GM12878 (cell line): ENCODE measurements at regions not wholly inside any gene's neighbourhood (a gene's known extent, or its start where the extent isn't known, plus 50 kb on each side); places are given as distances from the start of the nearest gene placed in this dataset.

Experiments used
- ATAC-seq: fragments of 200-7000 bp; cut with Tn5 transposase; 3 replicates; pipeline ENCODE4 v1.9.1; 2020; ENCODE audit warnings: mild to moderate bottlenecking, moderate library complexity
- BruUV-seq: library from RNA; stranded (reverse); fragments of 400-500 nt; replicated peaks from 2 replicates; lab custom pipeline; 2021; lab: Mats Ljungman, UMichigan
- CTCF ChIA-PET: fragments of 300-600 bp; sonication (Branson Sonifier 250); formaldehyde crosslinking; extraction: SDS; loops from one replicate; lab custom pipeline; 2021; ENCODE audit warnings: inconsistent platforms; lab: Yijun Ruan, JAX
- POLR2A ChIA-PET: fragments of 350-600 bp; formaldehyde crosslinking; extraction: SDS; loops from one replicate; lab custom pipeline; 2021; ENCODE audit warnings: inconsistent platforms; lab: Charles Lee
- RAD21 ChIA-PET: fragments of 300-600 bp; sonication (Branson Sonifier 250); formaldehyde crosslinking; loops from one replicate; lab custom pipeline; 2023; ENCODE audit warnings: antibody characterized with exemption; ENCODE audit not compliant: unreplicated experiment; lab: Charles Lee
- SMC1A ChIA-PET: fragments of 300-600 bp; sonication (Branson Sonifier 250); formaldehyde crosslinking; loops from one replicate; lab custom pipeline; 2023; ENCODE audit not compliant: unreplicated experiment, uncharacterized antibody; lab: Charles Lee
- DNase-seq: peaks from one replicate; pipeline ENCODE4 v3.0.0-alpha.2; 2011; ENCODE audit warnings: low read depth, low spot score
- FAIRE-seq: peaks from 3 replicates; lab custom pipeline; 2011; peaks lifted over from hg19 to GRCh38; lab: Jason Lieb, UNC
- H2AFZ ChIP-seq: 2 replicates; pipeline ENCODE4 v1.6.0; 2011; ENCODE audit warnings: low read depth, low read length, control low read depth; ENCODE audit not compliant: control insufficient read depth
- H3K27ac ChIP-seq: 2 replicates; pipeline ENCODE4 v1.5.1; 2011; ENCODE audit warnings: control low read depth; ENCODE audit not compliant: control insufficient read depth, insufficient read depth
- H3K27me3 ChIP-seq, 2 experiments: replicated peaks in 1 of 2; 2 replicates each; pipeline versions ENCODE4 v1.6.0 to v1.6.1; 2011; ENCODE audit warnings: low read length in 1 of 2; ENCODE audit not compliant: control insufficient read depth in 2 of 2, insufficient read depth in 2 of 2
- H3K36me3 ChIP-seq, 2 experiments: 2 replicates each; pipeline ENCODE4 v1.5.1; 2011; ENCODE audit warnings: low read length in 1 of 2; ENCODE audit not compliant: control insufficient read depth in 2 of 2, insufficient read depth in 2 of 2
- H3K4me1 ChIP-seq: 2 replicates; pipeline ENCODE4 v1.6.1; 2011; ENCODE audit warnings: mild to moderate bottlenecking, low read length, moderate library complexity, mixed read lengths; ENCODE audit not compliant: control insufficient read depth, insufficient read depth
- H3K4me2 ChIP-seq: 2 replicates; pipeline ENCODE4 v1.6.0; 2011; ENCODE audit warnings: control low read depth; ENCODE audit not compliant: control insufficient read depth, insufficient read depth
- H3K4me3 ChIP-seq: fragments of 200-600 bp; sonication (generic); 2 replicates; pipeline ENCODE4 v1.5.1; 2016
- H3K79me2 ChIP-seq: 2 replicates; pipeline ENCODE4 v1.6.0; 2011; ENCODE audit warnings: low read length; ENCODE audit not compliant: control insufficient read depth, insufficient read depth
- H3K9ac ChIP-seq: 2 replicates; pipeline ENCODE4 v1.8.0; 2011; ENCODE audit warnings: low read length, control low read depth, mixed read lengths; ENCODE audit not compliant: control insufficient read depth, insufficient read depth
- H3K9me3 ChIP-seq: replicated peaks from 3 replicates; pipeline ENCODE4 v1.5.1; 2011; ENCODE audit warnings: mild to moderate bottlenecking, low read length; ENCODE audit not compliant: control insufficient read depth, insufficient read depth
- H4K20me1 ChIP-seq: 2 replicates; pipeline ENCODE4 v1.6.0; 2011; ENCODE audit not compliant: control insufficient read depth, insufficient read depth
- CHD2 ChIP-seq: IDR thresholded peaks from 2 replicates; pipeline ENCODE4 v1.6.1; 2011; ENCODE audit warnings: low read depth, low read length, improper control_type of control experiment, borderline replicate concordance
- CREB1 ChIP-seq: IDR thresholded peaks from 2 replicates; pipeline ENCODE4 v1.6.1; 2012; ENCODE audit warnings: low read depth, mild to moderate bottlenecking, inconsistent platforms
- IRF4 ChIP-seq: IDR thresholded peaks from 2 replicates; pipeline ENCODE4 v1.6.1; 2011; ENCODE audit warnings: low read depth, low read length
- KDM1A ChIP-seq: fragments of 200-600 bp; sonication (generic); IDR thresholded peaks from 2 replicates; pipeline ENCODE4 v1.6.1; 2016; ENCODE audit warnings: borderline replicate concordance
- KLF5 ChIP-seq: fragments of 450-650 bp; IDR thresholded peaks from 2 replicates; pipeline ENCODE4 v1.6.1; 2014; ENCODE audit warnings: mild to moderate bottlenecking; ENCODE audit not compliant: partially characterized antibody
- MYB ChIP-seq: fragments of 150-350 bp; IDR thresholded peaks from 2 replicates; pipeline ENCODE4 v1.6.1; 2014; ENCODE audit warnings: mild to moderate bottlenecking, low read depth, low read length, borderline replicate concordance
- NR2C2 ChIP-seq: IDR thresholded peaks from 2 replicates; pipeline ENCODE4 v1.6.1; 2011; ENCODE audit warnings: borderline replicate concordance, low read depth; ENCODE audit not compliant: control insufficient read depth, insufficient read length
- RAD21 ChIP-seq: IDR thresholded peaks from 2 replicates; pipeline ENCODE4 v1.6.1; 2011; ENCODE audit warnings: mild to moderate bottlenecking, low read depth, low read length, moderate library complexity; ENCODE audit not compliant: insufficient read depth
- RAD51 ChIP-seq: fragments of 450-650 bp; IDR thresholded peaks from 2 replicates; pipeline ENCODE4 v1.6.1; 2016; ENCODE audit warnings: moderate library complexity, mild to moderate bottlenecking, inconsistent platforms
- TCF12 ChIP-seq: IDR thresholded peaks from 2 replicates; pipeline ENCODE4 v1.6.1; 2011; ENCODE audit warnings: low read depth, mild to moderate bottlenecking, low read length
- TCF3 ChIP-seq: IDR thresholded peaks from 2 replicates; pipeline ENCODE4 v1.6.1; 2012; ENCODE audit warnings: low read depth, mild to moderate bottlenecking, low read length, borderline replicate concordance; ENCODE audit not compliant: insufficient read depth
- ZNF207 ChIP-seq: fragments of 450-650 bp; IDR thresholded peaks from 2 replicates; pipeline ENCODE4 v1.6.1; 2014; ENCODE audit warnings: antibody characterized with exemption, mild to moderate bottlenecking, borderline replicate concordance
- ZNF217 ChIP-seq: fragments of 450-650 bp; IDR thresholded peaks from 2 replicates; pipeline ENCODE4 v1.6.1; 2017; ENCODE audit warnings: antibody characterized with exemption, mild to moderate bottlenecking
- WGBS: methylation state at CpG from one replicate; pipeline ENCODE4 v1.1.6; 2016; ENCODE audit warnings: low lambda C conversion rate; ENCODE audit not compliant: insufficient replicate concordance, insufficient coverage; ENCODE audit errors: missing lambda C conversion rate; 5-methylcytosine and 5-hydroxymethylcytosine counted together
- in situ Hi-C: fragments of 300-500 bp; cut with MboI; formaldehyde crosslinking; loops from 9 replicates; pipeline ENCODE4 v1.14.3; 2018; ENCODE audit warnings: mixed read lengths
- intact Hi-C: fragments of 100-400 bp; cut with micrococcal nuclease; formaldehyde crosslinking; loops from one replicate; pipeline ENCODE4 v1.14.2; 2022; ENCODE audit not compliant: unreplicated experiment
- TF ChIP-seq, protein P1 (sequence below): IDR thresholded peaks from 2 replicates; pipeline ENCODE4 v1.6.1; 2011; ENCODE audit warnings: mild to moderate bottlenecking, low read depth, low read length, moderate library complexity; ENCODE audit not compliant: insufficient replicate concordance

GRCh38 chr10:3658766-3659165 lies 126.2 kb downstream of the KLF6 start:
- RAD21 ChIA-PET = no interaction called here
- no peak for DNase-seq
- no peak for TF ChIP-seq RAD51
- TF ChIP-seq RAD21 = no peak
- TF ChIP-seq TCF12 = no peak
- no peak for TF ChIP-seq CREB1
- no peak for TF ChIP-seq MYB
- no peak for TF ChIP-seq IRF4
- no peak for TF ChIP-seq NR2C2
- Histone ChIP-seq H3K79me2 (no peaks in the 10 kb centered on the region), H3K4me2 (no peak overlapping the region), H3K4me3 (no peak overlapping the region), H3K27me3 (peaks cover 0 to 2% of the 10 kb centered on the region in 2 experiments; a peak in 2 of 4 replicates), H2AFZ (no peak overlapping the region), H3K36me3 (no peaks in the 10 kb centered on the region), H3K4me1 (no peaks in the 10 kb centered on the region), H3K9ac (no peak overlapping the region), H3K9me3 (no peaks in the 10 kb centered on the region; the same call in 2 of the 3 replicates), H4K20me1 (no peaks in the 10 kb centered on the region), H3K27ac (no peak overlapping the region)
- POLR2A ChIA-PET = no interaction called here
- CTCF ChIA-PET = interaction anchor here (0.7 kb wide), 1 partner anchor 1045 kb away, joined by 3 read pairs; no protein-coding TSS in a partner anchor
- intact Hi-C loops (no loop called here), in situ Hi-C loops (no loop called here)
- SMC1A ChIA-PET = no interaction called here
- WGBS = 34% methylated on average over 4 of the region's 4 CpGs
- no TSS peak for BruUV-seq
- ATAC-seq = no peak
- FAIRE-seq = no peak

DNA sequence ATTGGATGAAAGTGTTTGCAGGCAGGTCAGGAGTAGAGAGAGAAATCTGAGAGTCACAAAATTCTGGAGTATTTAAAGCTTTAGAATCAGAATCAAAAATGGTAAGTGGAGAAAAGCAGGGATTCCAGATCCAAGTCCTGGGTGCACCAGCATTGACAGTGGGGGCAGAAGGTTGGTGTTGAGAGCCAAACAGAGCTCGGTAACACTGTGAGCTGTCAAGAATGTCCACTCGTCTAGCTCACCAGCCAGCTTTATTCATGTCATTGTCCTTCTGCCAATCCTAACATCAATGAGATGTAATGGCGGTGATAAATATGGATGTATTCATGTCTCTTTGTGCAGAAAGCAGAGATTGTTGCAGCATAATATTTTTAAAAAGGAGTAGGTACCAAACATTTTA lies 128.8 kb downstream of the KLF6 start:
- H3K27me3 ChIP-seq = peaks cover 0 to 2% of the 10 kb centered on the region in 2 experiments; a peak in 3 of 4 replicates
- FAIRE-seq = no peak
- TF ChIP-seq KDM1A (no peak), CHD2 (no peak), TCF3 (no peak), ZNF217 (no peak), KLF5 (no peak), ZNF207 (no peak)
- TF ChIP-seq, protein P1, sequence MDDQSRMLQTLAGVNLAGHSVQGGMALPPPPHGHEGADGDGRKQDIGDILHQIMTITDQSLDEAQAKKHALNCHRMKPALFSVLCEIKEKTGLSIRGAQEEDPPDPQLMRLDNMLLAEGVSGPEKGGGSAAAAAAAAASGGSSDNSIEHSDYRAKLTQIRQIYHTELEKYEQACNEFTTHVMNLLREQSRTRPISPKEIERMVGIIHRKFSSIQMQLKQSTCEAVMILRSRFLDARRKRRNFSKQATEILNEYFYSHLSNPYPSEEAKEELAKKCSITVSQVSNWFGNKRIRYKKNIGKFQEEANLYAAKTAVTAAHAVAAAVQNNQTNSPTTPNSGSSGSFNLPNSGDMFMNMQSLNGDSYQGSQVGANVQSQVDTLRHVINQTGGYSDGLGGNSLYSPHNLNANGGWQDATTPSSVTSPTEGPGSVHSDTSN = no peak

More for the DNA sequence above, 128.8 kb downstream of the KLF6 start:
- 46% methylated on average over 3 of the region's 3 CpGs for WGBS
- no peak overlapping the region for H3K4me2 ChIP-seq
- POLR2A ChIA-PET = no interaction called here
- intact Hi-C loops = no loop called here
- no peaks in the 10 kb centered on the region for H3K36me3 ChIP-seq
- no peak overlapping the region for H3K9ac ChIP-seq
- DNase-seq (no peak), ATAC-seq (no peak)
- H3K4me3 ChIP-seq = no peak overlapping the region
- no TSS peak for BruUV-seq
- in situ Hi-C loops = no loop called here
- SMC1A ChIA-PET = interaction anchor here (0.8 to 0.9 kb wide), 2 partner anchors 13 to 455 kb away, joined by 3 read pairs; no protein-coding TSS in a partner anchor
- no peak overlapping the region for H3K27ac ChIP-seq
- no peaks in the 10 kb centered on the region; the same call in 2 of the 3 replicates for H3K9me3 ChIP-seq
- H4K20me1 ChIP-seq = no peaks in the 10 kb centered on the region
- no peaks in the 10 kb centered on the region for H3K79me2 ChIP-seq
- RAD21 ChIA-PET = no interaction called here
- H2AFZ ChIP-seq = no peak overlapping the region
- H3K4me1 ChIP-seq = no peaks in the 10 kb centered on the region
- CTCF ChIA-PET = interaction anchor here (0.9 kb wide), 1 partner anchor 89 kb away, joined by 3 read pairs; no protein-coding TSS in a partner anchor
